ENCODE measurements at regions not wholly inside any gene's neighbourhood (a gene's known extent, or its start where the extent isn't known, plus 50 kb on each side); places are given as distances from the start of the nearest gene placed in this dataset.

DNA sequence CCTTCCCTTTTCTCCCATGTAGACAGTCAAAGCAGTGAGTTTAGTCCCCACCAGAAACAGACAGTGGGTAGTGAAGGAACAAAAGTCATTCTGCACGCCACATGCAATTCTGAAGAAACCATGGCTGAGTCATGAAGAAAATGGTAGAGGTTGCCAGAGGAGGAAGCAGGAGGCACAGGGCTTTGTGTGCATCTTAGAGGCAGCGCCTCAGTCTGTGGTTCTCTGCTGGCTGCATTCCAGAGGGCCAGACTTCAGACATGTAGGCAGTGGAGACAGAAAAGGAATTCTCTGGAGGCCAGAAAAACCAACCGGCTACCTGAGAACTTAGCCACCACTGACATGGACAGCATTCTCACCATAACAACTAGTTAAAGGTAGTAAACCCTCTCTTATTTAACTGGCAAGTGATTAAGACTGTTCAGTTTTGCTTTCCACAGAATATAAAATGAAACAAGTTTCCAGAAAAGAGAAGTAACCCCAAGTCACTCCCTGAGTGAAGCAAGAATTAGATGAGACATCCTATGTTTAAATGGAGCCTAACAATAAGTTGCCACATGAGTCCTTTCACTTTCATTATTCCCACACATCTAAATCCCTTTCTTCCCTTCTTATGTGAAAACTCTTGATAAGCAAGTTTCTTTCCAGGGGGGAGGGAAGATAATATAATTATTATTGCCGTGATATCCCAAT, 556.1 kb downstream of the SOX6 start:
- no peak overlapping the region for H3K4me3 ChIP-seq
- peak; percentile 37 for DNase-seq
- intact Hi-C loops (cut with DNase I; ENCODE audit: low total_unique reads) = no loop called here
- no peak overlapping the region for H3K27ac ChIP-seq
- 67 to 86% methylated on average over 4 of the region's 4 CpGs for WGBS, 2 donors
- H3K4me1 ChIP-seq = no peaks in the 10 kb centered on the region
- H3K36me3 ChIP-seq (ENCODE audit: low read depth, missing control alignments) = no peaks in the 10 kb centered on the region
- no peaks in the 10 kb centered on the region for H3K9me3 ChIP-seq
- no peaks in the 10 kb centered on the region for H3K27me3 ChIP-seq
- TF ChIP-seq POLR2A (IDR thresholded peaks at IDR 0.05) = no peak
- TF ChIP-seq, protein P1, sequence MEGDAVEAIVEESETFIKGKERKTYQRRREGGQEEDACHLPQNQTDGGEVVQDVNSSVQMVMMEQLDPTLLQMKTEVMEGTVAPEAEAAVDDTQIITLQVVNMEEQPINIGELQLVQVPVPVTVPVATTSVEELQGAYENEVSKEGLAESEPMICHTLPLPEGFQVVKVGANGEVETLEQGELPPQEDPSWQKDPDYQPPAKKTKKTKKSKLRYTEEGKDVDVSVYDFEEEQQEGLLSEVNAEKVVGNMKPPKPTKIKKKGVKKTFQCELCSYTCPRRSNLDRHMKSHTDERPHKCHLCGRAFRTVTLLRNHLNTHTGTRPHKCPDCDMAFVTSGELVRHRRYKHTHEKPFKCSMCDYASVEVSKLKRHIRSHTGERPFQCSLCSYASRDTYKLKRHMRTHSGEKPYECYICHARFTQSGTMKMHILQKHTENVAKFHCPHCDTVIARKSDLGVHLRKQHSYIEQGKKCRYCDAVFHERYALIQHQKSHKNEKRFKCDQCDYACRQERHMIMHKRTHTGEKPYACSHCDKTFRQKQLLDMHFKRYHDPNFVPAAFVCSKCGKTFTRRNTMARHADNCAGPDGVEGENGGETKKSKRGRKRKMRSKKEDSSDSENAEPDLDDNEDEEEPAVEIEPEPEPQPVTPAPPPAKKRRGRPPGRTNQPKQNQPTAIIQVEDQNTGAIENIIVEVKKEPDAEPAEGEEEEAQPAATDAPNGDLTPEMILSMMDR (IDR thresholded peaks at IDR 0.05) = no peak

DNA sequence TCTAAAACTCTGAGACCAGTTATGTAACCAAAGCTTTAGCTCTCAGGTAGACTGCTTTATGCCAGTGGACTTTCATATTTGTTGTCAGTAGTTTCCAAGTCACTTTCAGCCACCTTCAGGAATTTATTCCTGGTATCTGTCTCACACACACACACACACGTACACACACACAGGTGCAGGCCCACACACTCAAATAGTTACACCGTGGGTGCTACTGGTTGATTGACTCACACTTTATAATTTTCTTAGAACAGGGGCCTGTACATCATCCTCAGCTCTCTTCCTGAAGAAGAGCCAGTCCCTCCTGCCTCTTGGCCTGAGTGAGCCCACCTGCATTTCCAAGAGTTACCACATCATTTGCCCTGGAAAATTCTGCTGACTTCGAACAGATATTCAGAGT, 555.2 kb downstream of the SOX6 start:
- intact Hi-C loops (cut with DNase I; ENCODE audit: low total_unique reads) = no loop called here
- 78 to 84% methylated on average over 3 of the region's 3 CpGs for WGBS, 2 donors
- DNase-seq = no peak
- Histone ChIP-seq H3K4me1 (no peaks in the 10 kb centered on the region), H3K9me3 (no peaks in the 10 kb centered on the region), H3K27ac (no peak overlapping the region), H3K27me3 (no peaks in the 10 kb centered on the region), H3K4me3 (no peak overlapping the region), H3K36me3 (ENCODE audit: low read depth, missing control alignments) (no peaks in the 10 kb centered on the region)
- TF ChIP-seq POLR2A (IDR thresholded peaks at IDR 0.05) = no peak
- TF ChIP-seq, protein P1 (IDR thresholded peaks at IDR 0.05) = no peak

DNA sequence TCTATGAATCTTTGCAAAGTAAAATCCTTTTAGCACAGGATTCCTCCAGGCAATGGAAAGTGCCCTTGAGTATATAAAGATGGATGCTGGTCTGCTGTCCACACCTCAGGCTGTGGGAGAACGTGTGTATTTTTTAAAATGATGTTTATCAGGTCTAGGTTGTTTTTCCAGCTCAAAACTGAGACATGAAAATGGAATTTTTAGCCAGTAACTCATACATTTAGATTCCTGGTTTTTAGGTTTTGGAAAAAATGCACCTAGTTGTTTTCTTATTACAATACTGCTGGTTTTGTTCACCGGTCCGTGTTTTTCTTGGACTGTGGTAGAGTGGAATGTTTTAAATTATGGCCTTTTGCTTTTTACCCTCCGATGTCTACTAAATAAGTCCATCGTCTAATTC, 554.7 kb downstream of the SOX6 start:
- Histone ChIP-seq H3K27me3 (no peaks in the 10 kb centered on the region), H3K9me3 (no peaks in the 10 kb centered on the region), H3K36me3 (ENCODE audit: low read depth, missing control alignments) (no peaks in the 10 kb centered on the region), H3K4me1 (no peaks in the 10 kb centered on the region), H3K4me3 (no peak overlapping the region), H3K27ac (no peak overlapping the region)
- TF ChIP-seq POLR2A (IDR thresholded peaks at IDR 0.05) = no peak
- TF ChIP-seq, protein P1 (IDR thresholded peaks at IDR 0.05) = no peak
- DNase-seq = no peak
- WGBS, 2 donors = 50 to 55% methylated on average over 5 of the region's 5 CpGs
- intact Hi-C loops (cut with DNase I; ENCODE audit: low total_unique reads) = no loop called here

DNA sequence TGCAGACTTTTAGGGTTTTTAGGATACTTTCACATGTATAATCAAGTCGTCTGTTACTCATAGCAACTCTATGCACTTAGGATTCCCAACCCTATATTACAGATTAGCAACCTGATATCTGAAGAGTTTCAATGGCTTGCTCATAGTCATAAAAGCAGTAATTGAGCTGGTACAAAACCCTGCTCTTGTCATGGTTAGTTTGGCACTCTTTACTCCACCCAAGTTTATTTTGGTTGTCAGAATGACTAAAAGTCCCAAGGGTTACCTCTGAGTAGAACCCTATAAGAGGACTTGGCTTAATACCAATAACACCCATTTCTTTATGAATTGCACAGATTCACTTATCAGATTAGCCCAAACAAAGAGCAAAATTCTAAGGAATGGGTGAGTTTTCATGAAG, 550.6 kb downstream of the SOX6 start:
- Histone ChIP-seq H3K4me1 (no peaks in the 10 kb centered on the region), H3K27me3 (no peaks in the 10 kb centered on the region), H3K36me3 (ENCODE audit: low read depth, missing control alignments) (no peaks in the 10 kb centered on the region), H3K27ac (no peak overlapping the region), H3K4me3 (no peak overlapping the region), H3K9me3 (no peaks in the 10 kb centered on the region)
- intact Hi-C loops (cut with DNase I; ENCODE audit: low total_unique reads) = no loop called here
- TF ChIP-seq, protein P1 (IDR thresholded peaks at IDR 0.05) = no peak
- TF ChIP-seq POLR2A (IDR thresholded peaks at IDR 0.05) = no peak
- WGBS, 2 donors = 86% methylated on average over 1 of the region's 1 CpG
- no peak for DNase-seq

DNA sequence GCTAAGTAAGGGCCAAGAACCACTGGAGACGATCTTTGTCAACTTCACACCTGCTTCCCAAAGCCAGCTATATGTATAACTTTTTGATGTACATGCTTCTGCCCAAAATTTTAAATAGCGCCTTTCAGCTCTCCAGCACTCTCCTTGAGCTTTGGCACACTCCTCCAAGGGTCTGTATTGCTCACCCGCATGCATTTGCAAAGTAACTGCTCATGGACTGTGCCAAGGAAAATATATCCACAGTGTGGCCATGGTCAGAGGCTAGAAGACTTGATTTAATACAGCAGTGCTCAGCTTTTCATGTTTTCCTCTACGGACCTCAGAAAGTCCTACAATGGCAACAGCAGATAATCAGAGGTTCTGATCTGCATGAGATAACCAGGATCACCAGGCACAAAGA, 550.1 kb downstream of the SOX6 start:
- TF ChIP-seq POLR2A (IDR thresholded peaks at IDR 0.05) = no peak
- TF ChIP-seq, protein P1 (IDR thresholded peaks at IDR 0.05) = no peak
- intact Hi-C loops (cut with DNase I; ENCODE audit: low total_unique reads) = no loop called here

More for the DNA sequence above, 550.1 kb downstream of the SOX6 start:
- no peaks in the 10 kb centered on the region for H3K9me3 ChIP-seq
- no peak for DNase-seq
- 92 to 94% methylated on average over 4 of the region's 4 CpGs for WGBS, 2 donors
- no peaks in the 10 kb centered on the region for H3K36me3 ChIP-seq (ENCODE audit: low read depth, missing control alignments)
- H3K4me1 ChIP-seq = no peaks in the 10 kb centered on the region
- no peak overlapping the region for H3K27ac ChIP-seq
- H3K27me3 ChIP-seq = no peaks in the 10 kb centered on the region
- no peak overlapping the region for H3K4me3 ChIP-seq
